GM12872 (cell line): ENCODE measurements at regions not wholly inside any gene's neighbourhood (a gene's known extent, or its start where the extent isn't known, plus 50 kb on each side); places are given as distances from the start of the nearest gene placed in this dataset.

Experiments used
- CTCF ChIP-seq: IDR thresholded peaks from 3 replicates; pipeline ENCODE4 v1.5.1; 2011; ENCODE audit warnings: low read depth, mild to moderate bottlenecking, low read length, moderate library complexity; ENCODE audit not compliant: insufficient read depth

GRCh38 chr20:11368965-11369711 lies 548.6 kb upstream of the BTBD3 start:
- TF ChIP-seq CTCF, result no peak

GRCh38 chr20:11371831-11372230 lies 545.9 kb upstream of the BTBD3 start:
- no peak for TF ChIP-seq CTCF

- no peak for TF ChIP-seq CTCF
Observed at GRCh38 chr20:11372876-11373790, 544.6 kb upstream of the BTBD3 start.

DNA sequence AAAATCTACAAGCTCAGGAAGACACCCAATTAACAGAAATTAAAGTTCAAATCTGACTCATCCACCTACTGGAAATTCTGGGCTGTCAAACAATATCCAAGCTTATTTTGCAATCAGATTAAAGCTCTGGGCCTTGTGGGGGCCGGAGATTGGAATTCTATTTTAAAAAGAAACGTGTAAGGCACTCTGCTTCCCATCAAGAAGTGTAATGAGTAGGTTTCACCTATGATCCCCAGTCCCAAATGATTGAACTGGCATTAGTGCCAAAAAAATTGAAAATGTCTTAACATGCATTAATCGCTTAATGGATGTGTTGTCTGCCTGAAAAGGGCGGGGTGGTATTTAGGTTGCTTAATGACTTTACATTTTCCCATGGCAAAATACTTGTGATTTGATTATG lies 542.4 kb upstream of the BTBD3 start:
- TF ChIP-seq CTCF, result no peak

GRCh38 chr20:11375966-11376365 lies 541.7 kb upstream of the BTBD3 start:
- no peak for TF ChIP-seq CTCF

GRCh38 chr20:11376420-11376819 lies 541.3 kb upstream of the BTBD3 start:
- TF ChIP-seq CTCF, result no peak

GRCh38 chr20:11376998-11377397 lies 540.7 kb upstream of the BTBD3 start:
- no peak for TF ChIP-seq CTCF
